GM12874 (cell line): ENCODE measurements at regions not wholly inside any gene's neighbourhood (a gene's known extent, or its start where the extent isn't known, plus 50 kb on each side); places are given as distances from the start of the nearest gene placed in this dataset.

Experiments
- CTCF ChIP-seq: IDR thresholded peaks from 2 replicates; pipeline ENCODE4 v1.5.1; 2011; ENCODE audit warnings: low read depth, mild to moderate bottlenecking, control low read depth, low read length, moderate library complexity; ENCODE audit not compliant: insufficient read depth

- no peak for TF ChIP-seq CTCF
These were observed 260.6 kb downstream of the ANAPC1 start for GRCh38 chr2:111623380-111623779.

GRCh38 chr2:111624411-111625156, 259.4 kb downstream of the ANAPC1 start:
- no peak for TF ChIP-seq CTCF

- TF ChIP-seq CTCF: no peak
These were observed 257.7 kb downstream of the ANAPC1 start for GRCh38 chr2:111626037-111626864.

GRCh38 chr2:111626865-111627163, 257.2 kb downstream of the ANAPC1 start:
- TF ChIP-seq CTCF: no peak

- TF ChIP-seq CTCF: no peak
These were observed 256.7 kb downstream of the ANAPC1 start for GRCh38 chr2:111627256-111627655.

GRCh38 chr2:111628221-111628620, 255.8 kb downstream of the ANAPC1 start:
- TF ChIP-seq CTCF: no peak

GRCh38 chr2:111629983-111630382, 254.0 kb downstream of the ANAPC1 start:
- no peak for TF ChIP-seq CTCF
